ENCODE measurements at regions not wholly inside any gene's neighbourhood (a gene's known extent, or its start where the extent isn't known, plus 50 kb on each side); places are given as distances from the start of the nearest gene placed in this dataset.

- DNase-seq, result no peak
- 96% methylated on average over 5 of the region's 5 CpGs for WGBS
Measured at GRCh38 chr1:235025422-235025984, 103.1 kb downstream of the TOMM20 start.

GRCh38 chr1:235024711-235025421 lies 103.8 kb downstream of the TOMM20 start:
- no peaks in the 10 kb centered on the region for H3K27me3 ChIP-seq (ENCODE audit: control insufficient read depth, insufficient read depth)
- ATAC-seq (peak in 1 of 2 donors; percentile 58), DNase-seq (no peak)
- intact Hi-C loops (cut with DNase I), result no loop called here
- 78% methylated on average over 7 of the region's 7 CpGs for WGBS
- H3K4me3 ChIP-seq (ENCODE audit: low read length), result no peak overlapping the region
- no peak overlapping the region for H3K27ac ChIP-seq (ENCODE audit: low read length)
- no peaks in the 10 kb centered on the region for H3K9me3 ChIP-seq (ENCODE audit: control insufficient read depth, low read length)
- no peaks in the 10 kb centered on the region for H3K4me1 ChIP-seq (ENCODE audit: control insufficient read depth, insufficient read depth, low read length)

More at GRCh38 chr1:235025422-235025984, 103.1 kb downstream of the TOMM20 start:
- ATAC-seq, result no peak
- Histone ChIP-seq H3K4me3 (ENCODE audit: low read length) (no peak overlapping the region), H3K9me3 (ENCODE audit: control insufficient read depth, low read length) (no peaks in the 10 kb centered on the region), H3K4me1 (ENCODE audit: control insufficient read depth, insufficient read depth, low read length) (no peaks in the 10 kb centered on the region), H3K27ac (ENCODE audit: low read length) (no peak overlapping the region), H3K27me3 (ENCODE audit: control insufficient read depth, insufficient read depth) (no peaks in the 10 kb centered on the region)
- intact Hi-C loops (cut with DNase I), result no loop called here

GRCh38 chr1:235023711-235024439 lies 104.8 kb downstream of the TOMM20 start:
- Histone ChIP-seq H3K4me1 (ENCODE audit: control insufficient read depth, insufficient read depth, low read length) (no peaks in the 10 kb centered on the region), H3K4me3 (ENCODE audit: low read length) (no peak overlapping the region), H3K9me3 (ENCODE audit: control insufficient read depth, low read length) (no peaks in the 10 kb centered on the region), H3K27ac (ENCODE audit: low read length) (no peak overlapping the region), H3K27me3 (ENCODE audit: control insufficient read depth, insufficient read depth) (no peaks in the 10 kb centered on the region)
- intact Hi-C loops (cut with DNase I), result no loop called here
- no peak for ATAC-seq
- no peak for DNase-seq
- WGBS, result 87% methylated on average over 10 of the region's 10 CpGs

- DNase-seq (no peak), ATAC-seq (no peak)
- no peaks in the 10 kb centered on the region for H3K9me3 ChIP-seq (ENCODE audit: control insufficient read depth, low read length)
- peak overlapping the region; percentile 1 for H3K27ac ChIP-seq (ENCODE audit: low read length)
- 80% methylated on average over 13 of the region's 13 CpGs for WGBS
- H3K4me3 ChIP-seq (ENCODE audit: low read length), result no peak overlapping the region
- no peaks in the 10 kb centered on the region for H3K4me1 ChIP-seq (ENCODE audit: control insufficient read depth, insufficient read depth, low read length)
- intact Hi-C loops (cut with DNase I), result no loop called here
- H3K27me3 ChIP-seq (ENCODE audit: control insufficient read depth, insufficient read depth), result no peaks in the 10 kb centered on the region
Measured at GRCh38 chr1:235022981-235023710, 105.5 kb downstream of the TOMM20 start.

GRCh38 chr1:235022341-235022980 lies 106.2 kb downstream of the TOMM20 start:
- no peaks in the 10 kb centered on the region for H3K27me3 ChIP-seq (ENCODE audit: control insufficient read depth, insufficient read depth)
- DNase-seq, result no peak
- peak; percentile 8 to 50 for ATAC-seq

GRCh38 chr1:235021815-235022214 lies 106.8 kb downstream of the TOMM20 start:
- DNase-seq (no peak), ATAC-seq (no peak)
- H3K27me3 ChIP-seq (ENCODE audit: control insufficient read depth, insufficient read depth), result no peaks in the 10 kb centered on the region
- 84% methylated on average over 7 of the region's 7 CpGs for WGBS
- H3K4me3 ChIP-seq (ENCODE audit: low read length), result no peak overlapping the region
- intact Hi-C loops (cut with DNase I), result no loop called here
- no peaks in the 10 kb centered on the region for H3K4me1 ChIP-seq (ENCODE audit: control insufficient read depth, insufficient read depth, low read length)
- H3K27ac ChIP-seq (ENCODE audit: low read length), result no peak overlapping the region
- no peaks in the 10 kb centered on the region for H3K9me3 ChIP-seq (ENCODE audit: control insufficient read depth, low read length)

More at GRCh38 chr1:235022341-235022980, 106.2 kb downstream of the TOMM20 start:
- whole genome bisulfite sequencing, result 46% methylated on average over 12 of the region's 12 CpGs
- no peak overlapping the region for H3K4me3 ChIP-seq (ENCODE audit: low read length)
- intact Hi-C loops (cut with DNase I), result no loop called here
- no peaks in the 10 kb centered on the region for H3K9me3 ChIP-seq (ENCODE audit: control insufficient read depth, low read length)
- no peaks in the 10 kb centered on the region for H3K4me1 ChIP-seq (ENCODE audit: control insufficient read depth, insufficient read depth, low read length)
- H3K27ac ChIP-seq (ENCODE audit: low read length), result peak overlapping the region; percentile 1

GRCh38 chr1:235021321-235021720 lies 107.3 kb downstream of the TOMM20 start:
- Histone ChIP-seq H3K9me3 (ENCODE audit: control insufficient read depth, low read length) (no peaks in the 10 kb centered on the region), H3K4me1 (ENCODE audit: control insufficient read depth, insufficient read depth, low read length) (no peaks in the 10 kb centered on the region), H3K27ac (ENCODE audit: low read length) (no peak overlapping the region), H3K4me3 (ENCODE audit: low read length) (no peak overlapping the region), H3K27me3 (ENCODE audit: control insufficient read depth, insufficient read depth) (no peaks in the 10 kb centered on the region)
- 96% methylated on average over 7 of the region's 7 CpGs for WGBS
- intact Hi-C loops (cut with DNase I), result no loop called here
- DNase-seq (no peak), ATAC-seq (no peak)

GRCh38 chr1:235019961-235020360 lies 108.7 kb downstream of the TOMM20 start:
- Histone ChIP-seq H3K4me3 (ENCODE audit: low read length) (no peak overlapping the region), H3K4me1 (ENCODE audit: control insufficient read depth, insufficient read depth, low read length) (no peaks in the 10 kb centered on the region), H3K27ac (ENCODE audit: low read length) (no peak overlapping the region), H3K9me3 (ENCODE audit: control insufficient read depth, low read length) (no peaks in the 10 kb centered on the region), H3K27me3 (ENCODE audit: control insufficient read depth, insufficient read depth) (no peaks in the 10 kb centered on the region)
- no peak for DNase-seq
- WGBS, result 94% methylated on average over 4 of the region's 4 CpGs
- ATAC-seq, result no peak
- intact Hi-C loops (cut with DNase I), result no loop called here

- no peak for DNase-seq
- ATAC-seq, result no peak
- intact Hi-C loops (cut with DNase I), result no loop called here
Measured at GRCh38 chr1:235019471-235019870, 109.2 kb downstream of the TOMM20 start.

GRCh38 chr1:235018720-235019444 lies 109.8 kb downstream of the TOMM20 start:
- ATAC-seq (no peak), DNase-seq (no peak)
- Histone ChIP-seq H3K27me3 (ENCODE audit: control insufficient read depth, insufficient read depth) (no peaks in the 10 kb centered on the region), H3K4me1 (ENCODE audit: control insufficient read depth, insufficient read depth, low read length) (no peaks in the 10 kb centered on the region), H3K9me3 (ENCODE audit: control insufficient read depth, low read length) (no peaks in the 10 kb centered on the region), H3K4me3 (ENCODE audit: low read length) (no peak overlapping the region), H3K27ac (ENCODE audit: low read length) (no peak overlapping the region)
- 92% methylated on average over 3 of the region's 3 CpGs for WGBS
- intact Hi-C loops (cut with DNase I), result no loop called here

More at GRCh38 chr1:235019471-235019870, 109.2 kb downstream of the TOMM20 start:
- Histone ChIP-seq H3K4me3 (ENCODE audit: low read length) (no peak overlapping the region), H3K9me3 (ENCODE audit: control insufficient read depth, low read length) (no peaks in the 10 kb centered on the region), H3K4me1 (ENCODE audit: control insufficient read depth, insufficient read depth, low read length) (no peaks in the 10 kb centered on the region), H3K27ac (ENCODE audit: low read length) (no peak overlapping the region), H3K27me3 (ENCODE audit: control insufficient read depth, insufficient read depth) (no peaks in the 10 kb centered on the region)
- WGBS, result 94% methylated on average over 3 of the region's 3 CpGs

Data from right cardiac atrium (tissue), 5 donors.